Fibroblast of lung (primary cell): ENCODE measurements at regions not wholly inside any gene's neighbourhood (a gene's known extent, or its start where the extent isn't known, plus 50 kb on each side); places are given as distances from the start of the nearest gene placed in this dataset.

Experiments used
- CTCF ChIP-seq, 2 donors: IDR thresholded peaks in 1 of 2; conservative IDR thresholded peaks in 1 of 2; 1 replicate in 1 of 2; 2 replicates in 1 of 2; pipeline ENCODE4 v1.5.1; 2011 to 2012; ENCODE audit warnings: low read length in 2 of 2, control low read depth in 1 of 2, inconsistent platforms in 1 of 2, low read depth in 1 of 2, mild to moderate bottlenecking in 1 of 2
- EZH2 ChIP-seq: IDR thresholded peaks from 2 replicates; pipeline ENCODE4 v1.5.1; 2012; ENCODE audit warnings: low read length, control low read depth, mild to moderate bottlenecking; ENCODE audit errors: missing control alignments

GRCh38 chr15:56808160-56808559 is 74.9 kb upstream of the ZNF280D start:
- no peak for TF ChIP-seq CTCF (conservative IDR thresholded peaks at IDR 0.05 in 1 of 2, IDR thresholded peaks at IDR 0.05 in 1 of 2; ENCODE audit: low read depth in 1 of 2, low read length in 2 of 2)
- TF ChIP-seq EZH2 = no peak
